Mucosa of descending colon (tissue), 3 donors: ENCODE measurements at regions not wholly inside any gene's neighbourhood (a gene's known extent, or its start where the extent isn't known, plus 50 kb on each side); places are given as distances from the start of the nearest gene placed in this dataset.

ENCODE experiments used
- ATAC-seq: fragments of 200-7000 bp; cut with Tn5 transposase; one replicate; pipeline ENCODE4 v1.9.1; 2020; ENCODE audit warnings: mild to moderate bottlenecking, moderate library complexity
- DNase-seq, 3 donors: peaks; one replicate each; pipeline ENCODE4 v3.0.0-alpha.2; 2020
- H3K36me3 ChIP-seq: fragments of 200-600 bp; one replicate; pipeline ENCODE4 v1.8.0; 2021; ENCODE audit warnings: low read depth, mild to moderate bottlenecking
- H3K4me1 ChIP-seq: fragments of 200-600 bp; one replicate; pipeline ENCODE4 v1.8.0; 2021; ENCODE audit warnings: low read depth, mild to moderate bottlenecking
- H3K4me3 ChIP-seq: fragments of 200-600 bp; one replicate; pipeline ENCODE4 v1.8.0; 2021; ENCODE audit warnings: mild to moderate bottlenecking
- H3K9me3 ChIP-seq: fragments of 200-600 bp; one replicate; pipeline ENCODE4 v1.8.0; 2021; ENCODE audit warnings: mild to moderate bottlenecking
- intact Hi-C, 2 donors: fragments of 100-400 bp; cut with DNase I in 1 of 2; cut with micrococcal nuclease in 1 of 2; formaldehyde crosslinking; loops; one replicate each; pipeline versions ENCODE4 v1.11.0 to v1.11.1; 2022; cut with DNase I, micrococcal nuclease
- TF ChIP-seq, protein P1 (sequence below): fragments of 200-600 bp; IDR thresholded peaks from one replicate; pipeline ENCODE4 v1.8.0; 2022; ENCODE audit warnings: antibody characterized with exemption, mild to moderate bottlenecking
- donor health status: DM: no; HTN: no; CAD: no; lungs with moderate emphysema.
- donor health status: DM: no; HTN: no; CAD: no.
- donor health status: DM: no; HTN: yes; CAD: no.

DNA sequence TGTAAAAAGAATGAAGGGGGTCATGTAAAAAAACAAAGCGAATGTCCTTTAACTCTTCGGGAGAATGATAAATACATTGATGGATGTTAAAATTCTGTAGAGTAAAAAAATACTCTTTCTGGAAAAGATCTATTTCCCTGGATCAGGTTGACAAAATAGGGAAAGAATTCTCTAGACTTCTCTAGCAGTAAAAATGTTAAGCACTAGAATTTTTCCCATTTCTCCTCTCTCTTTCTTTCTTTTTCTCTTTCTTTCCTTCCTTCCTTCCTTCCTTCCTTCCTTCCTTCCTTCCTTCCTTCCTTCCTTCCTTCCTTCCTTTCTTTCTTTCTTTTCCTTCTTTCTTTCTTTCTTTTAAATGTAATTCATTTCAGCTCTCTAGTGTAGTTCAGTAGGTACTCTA lies 552.5 kb downstream of the LRFN5 start:
- Histone ChIP-seq H3K9me3 (peaks cover 15% of the 10 kb centered on the region), H3K36me3 (no peaks in the 10 kb centered on the region), H3K4me1 (no peaks in the 10 kb centered on the region), H3K4me3 (no peak overlapping the region)
- ATAC-seq (no peak), DNase-seq (no peak)
- intact Hi-C loops, result no loop called here
- TF ChIP-seq, protein P1, sequence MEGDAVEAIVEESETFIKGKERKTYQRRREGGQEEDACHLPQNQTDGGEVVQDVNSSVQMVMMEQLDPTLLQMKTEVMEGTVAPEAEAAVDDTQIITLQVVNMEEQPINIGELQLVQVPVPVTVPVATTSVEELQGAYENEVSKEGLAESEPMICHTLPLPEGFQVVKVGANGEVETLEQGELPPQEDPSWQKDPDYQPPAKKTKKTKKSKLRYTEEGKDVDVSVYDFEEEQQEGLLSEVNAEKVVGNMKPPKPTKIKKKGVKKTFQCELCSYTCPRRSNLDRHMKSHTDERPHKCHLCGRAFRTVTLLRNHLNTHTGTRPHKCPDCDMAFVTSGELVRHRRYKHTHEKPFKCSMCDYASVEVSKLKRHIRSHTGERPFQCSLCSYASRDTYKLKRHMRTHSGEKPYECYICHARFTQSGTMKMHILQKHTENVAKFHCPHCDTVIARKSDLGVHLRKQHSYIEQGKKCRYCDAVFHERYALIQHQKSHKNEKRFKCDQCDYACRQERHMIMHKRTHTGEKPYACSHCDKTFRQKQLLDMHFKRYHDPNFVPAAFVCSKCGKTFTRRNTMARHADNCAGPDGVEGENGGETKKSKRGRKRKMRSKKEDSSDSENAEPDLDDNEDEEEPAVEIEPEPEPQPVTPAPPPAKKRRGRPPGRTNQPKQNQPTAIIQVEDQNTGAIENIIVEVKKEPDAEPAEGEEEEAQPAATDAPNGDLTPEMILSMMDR, result no peak

DNA sequence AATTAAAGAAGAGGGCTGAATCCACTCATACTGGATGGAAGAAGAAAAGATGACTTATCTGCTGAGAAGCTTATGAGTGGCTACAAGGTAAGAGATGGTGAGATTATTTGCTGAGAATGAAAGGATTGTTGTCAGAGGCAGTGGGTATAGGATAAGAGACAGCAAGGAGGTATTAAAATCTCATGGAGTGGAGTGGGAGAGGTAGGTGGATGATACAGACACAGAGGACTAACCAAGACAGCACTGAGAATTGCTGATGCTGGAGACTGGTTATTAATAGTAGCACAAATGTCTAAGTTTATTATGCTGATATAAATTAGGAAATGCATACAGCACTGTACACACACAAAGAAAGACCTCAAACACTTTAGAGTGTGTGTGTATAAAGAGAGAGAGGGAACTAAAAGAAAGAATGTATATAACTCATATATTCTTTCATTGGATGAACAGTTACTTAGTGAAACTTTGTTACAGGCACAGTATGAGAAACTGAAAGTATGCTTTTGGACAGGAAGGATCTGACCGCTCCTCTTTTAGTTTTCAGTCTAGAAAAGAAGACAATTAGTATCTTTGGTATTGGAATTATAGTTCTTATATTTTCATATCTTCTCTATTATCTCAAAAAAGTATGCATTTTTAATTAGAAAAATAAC lies 543.1 kb downstream of the LRFN5 start:
- Histone ChIP-seq H3K9me3 (peaks cover 7% of the 10 kb centered on the region), H3K4me3 (no peak overlapping the region), H3K4me1 (no peaks in the 10 kb centered on the region)

DNA sequence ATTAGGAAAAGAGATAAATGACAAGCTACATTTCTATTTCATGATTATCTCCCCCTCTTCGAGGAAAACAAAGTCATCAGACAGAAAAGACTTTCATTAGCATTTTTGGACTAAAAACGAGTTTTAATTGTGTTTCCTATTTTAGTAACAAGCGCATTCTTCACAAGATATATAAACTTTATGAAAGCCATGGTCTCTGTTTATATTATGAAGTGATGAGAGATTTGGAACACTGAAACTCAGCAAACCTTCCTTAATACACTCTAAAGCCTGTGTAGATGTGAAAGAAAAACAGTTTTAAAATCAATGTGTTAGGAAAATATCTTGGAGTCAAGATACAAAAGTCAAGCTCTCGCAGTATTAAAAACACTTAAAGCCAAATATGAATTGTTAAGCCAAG lies 539.1 kb downstream of the LRFN5 start:
- Histone ChIP-seq H3K9me3 (peaks cover 3% of the 10 kb centered on the region), H3K4me3 (no peak overlapping the region), H3K36me3 (no peaks in the 10 kb centered on the region), H3K4me1 (no peaks in the 10 kb centered on the region)
- DNase-seq, result no peak
- no peak for ATAC-seq
- TF ChIP-seq, protein P1, result no peak
- intact Hi-C loops, result no loop called here

More for the DNA sequence above, 543.1 kb downstream of the LRFN5 start:
- H3K36me3 ChIP-seq, result no peaks in the 10 kb centered on the region
- DNase-seq (no peak), ATAC-seq (no peak)
- intact Hi-C loops, result no loop called here
- TF ChIP-seq, protein P1, result no peak

DNA sequence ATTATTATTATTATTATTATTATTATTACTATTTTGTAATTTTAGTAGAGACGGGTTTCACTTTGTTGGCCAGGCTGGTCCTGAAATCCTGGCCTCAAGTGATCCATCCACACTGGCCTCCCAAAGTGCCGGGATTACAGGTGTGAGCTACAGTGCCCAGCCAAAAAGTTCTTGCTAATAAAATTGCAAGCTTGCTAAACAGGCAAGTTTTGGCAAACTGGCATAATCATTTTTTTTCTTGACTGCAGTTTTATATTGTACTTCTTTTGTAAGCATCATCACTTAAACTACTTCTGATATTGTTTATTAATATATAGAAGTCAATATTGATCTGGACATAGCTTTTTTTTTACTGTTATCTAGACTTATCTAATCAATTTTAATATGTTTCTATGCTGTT lies 536.4 kb downstream of the LRFN5 start:
- TF ChIP-seq, protein P1, result no peak
- Histone ChIP-seq H3K4me1 (no peaks in the 10 kb centered on the region), H3K4me3 (no peak overlapping the region), H3K9me3 (peaks cover 12% of the 10 kb centered on the region), H3K36me3 (no peaks in the 10 kb centered on the region)
- intact Hi-C loops, result no loop called here
- DNase-seq (no peak), ATAC-seq (no peak)

DNA sequence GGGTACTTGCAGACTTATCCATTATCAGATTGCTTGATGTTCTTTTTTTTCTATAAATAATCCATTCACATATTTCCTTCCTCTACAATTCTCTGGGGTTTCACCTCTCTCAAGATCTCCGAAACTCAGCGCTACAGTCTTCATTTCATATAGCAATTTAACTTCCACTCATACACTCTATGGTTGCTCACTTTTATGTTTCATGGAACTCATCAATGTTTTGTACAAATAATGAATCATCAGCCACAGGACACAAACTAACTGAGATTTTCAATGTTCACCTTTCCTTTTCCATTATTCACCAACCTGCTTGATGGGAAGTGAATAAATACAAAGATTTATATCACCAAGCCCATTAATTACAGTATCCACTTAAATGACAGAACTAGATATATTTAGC lies 534.7 kb downstream of the LRFN5 start:
- ATAC-seq (no peak), DNase-seq (no peak)
- no peaks in the 10 kb centered on the region for H3K4me1 ChIP-seq
- H3K9me3 ChIP-seq, result peaks cover 17% of the 10 kb centered on the region
- H3K4me3 ChIP-seq, result no peak overlapping the region
- no peaks in the 10 kb centered on the region for H3K36me3 ChIP-seq
- TF ChIP-seq, protein P1, result no peak
- intact Hi-C loops, result no loop called here

DNA sequence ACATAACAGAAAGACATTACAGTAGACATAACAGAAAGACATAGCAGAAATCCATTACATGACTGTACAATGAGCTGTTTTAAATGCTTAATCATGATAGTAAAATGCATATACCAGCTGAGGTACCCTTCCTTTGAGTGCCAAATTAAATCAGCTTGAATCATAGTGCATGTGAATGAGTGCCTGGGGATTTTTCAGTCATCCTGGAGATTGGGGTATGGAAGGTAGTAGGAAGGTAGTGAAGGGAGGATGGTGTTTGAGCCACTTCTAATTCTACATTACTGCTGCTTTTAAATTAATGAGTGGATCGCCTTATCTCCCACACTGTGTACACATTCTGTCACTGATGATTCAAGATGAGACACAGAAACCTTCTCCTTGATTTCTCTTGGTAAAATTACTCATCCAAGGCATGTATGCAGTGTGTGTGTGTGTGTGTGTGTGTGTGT lies 534.2 kb downstream of the LRFN5 start:
- DNase-seq (no peak), ATAC-seq (no peak)
- TF ChIP-seq, protein P1, result no peak
- Histone ChIP-seq H3K9me3 (peaks cover 18% of the 10 kb centered on the region), H3K4me3 (no peak overlapping the region), H3K36me3 (no peaks in the 10 kb centered on the region), H3K4me1 (no peaks in the 10 kb centered on the region)
- intact Hi-C loops, result no loop called here
